SK-N-SH (cell line): ENCODE measurements at regions not wholly inside any gene's neighbourhood (a gene's known extent, or its start where the extent isn't known, plus 50 kb on each side); places are given as distances from the start of the nearest gene placed in this dataset.

ENCODE experiments used
- CTCF ChIA-PET: fragments of 300-600, 350-600 bp; formaldehyde crosslinking; extraction: SDS; loops from one replicate; lab custom pipeline; 2021; lab: Yijun Ruan, JAX
- POLR2A ChIA-PET: fragments of 350-600 bp; sonication (Branson Sonifier 250); formaldehyde crosslinking; extraction: SDS; loops from one replicate; lab custom pipeline; 2020; ENCODE audit warnings: antibody characterized with exemption, inconsistent platforms; lab: Yijun Ruan, JAX
- DNase-seq: peaks from one replicate; pipeline ENCODE4 v3.0.0; 2012
- H2AFZ ChIP-seq: fragments of 200-600 bp; sonication (generic); 2 replicates; pipeline ENCODE4 v1.8.1; 2016; ENCODE audit warnings: antibody characterized with exemption, mild to moderate bottlenecking, low read depth
- H3F3A ChIP-seq: fragments of 200-600 bp; sonication (generic); replicated peaks from 2 replicates; pipeline ENCODE3; 2016; ENCODE audit warnings: antibody characterized with exemption, mild to moderate bottlenecking; ENCODE audit not compliant: insufficient read depth
- H3K27ac ChIP-seq, 2 experiments: fragments of 200-500 bp in 1 of 2; fragments of 200-600 bp in 1 of 2; sonication (Bioruptor generic) in 1 of 2; sonication (generic), shearing (Covaris generic) in 1 of 2; 2 replicates each; pipeline versions ENCODE4 v1.5.1 to v1.6.1; 2014 to 2016; ENCODE audit warnings: low read depth in 2 of 2, inconsistent platforms in 1 of 2, low read length in 1 of 2, mild to moderate bottlenecking in 1 of 2, mixed read lengths in 1 of 2
- H3K27me3 ChIP-seq: fragments of 200-600 bp; sonication (generic), shearing (Covaris generic); 2 replicates; pipeline ENCODE4 v1.6.1; 2016; ENCODE audit warnings: mixed run types; ENCODE audit not compliant: insufficient read depth
- H3K36me3 ChIP-seq, 2 experiments: fragments of 200-500 bp in 1 of 2; fragments of 200-600 bp in 1 of 2; sonication (Bioruptor generic) in 1 of 2; sonication (generic) in 1 of 2; replicated peaks in 1 of 2; 2 replicates each; pipeline versions ENCODE3 to v1.5.1; 2014 to 2016; ENCODE audit warnings: low read length in 1 of 2, mild to moderate bottlenecking in 1 of 2; ENCODE audit not compliant: insufficient read depth in 2 of 2, control insufficient read depth in 1 of 2
- H3K4me1 ChIP-seq, 2 experiments: fragments of 200-500 bp in 1 of 2; fragments of 200-600 bp in 1 of 2; sonication (Bioruptor generic) in 1 of 2; sonication (generic), shearing (Covaris generic) in 1 of 2; 2 replicates each; pipeline versions ENCODE4 v1.5.1 to v1.6.1; 2014 to 2016; ENCODE audit warnings: low read depth in 1 of 2, low read length in 1 of 2, mixed run types in 1 of 2; ENCODE audit not compliant: insufficient read depth in 2 of 2, control insufficient read depth in 1 of 2
- H3K4me2 ChIP-seq: fragments of 200-600 bp; sonication (generic), shearing (Covaris generic); 2 replicates; pipeline ENCODE4 v1.6.1; 2017; ENCODE audit warnings: mixed run types
- H3K4me3 ChIP-seq, 2 experiments: fragments of 200-500 bp in 1 of 2; fragments of 200-600 bp in 1 of 2; sonication (Bioruptor generic) in 1 of 2; sonication (generic), shearing (Covaris generic) in 1 of 2; 2 replicates each; pipeline versions ENCODE4 v1.5.1 to v1.8.1; 2014 to 2016; ENCODE audit warnings: low read depth in 2 of 2, inconsistent platforms in 1 of 2, low read length in 1 of 2, mild to moderate bottlenecking in 1 of 2, mixed read lengths in 1 of 2, moderate library complexity in 1 of 2
- H3K79me2 ChIP-seq: fragments of 200-600 bp; sonication (generic); 2 replicates; pipeline ENCODE4 v1.8.1; 2017; ENCODE audit warnings: mild to moderate bottlenecking; ENCODE audit not compliant: insufficient read depth
- H3K9ac ChIP-seq: fragments of 200-600 bp; sonication (generic); 2 replicates; pipeline ENCODE4 v1.6.1; 2017; ENCODE audit warnings: mixed run types
- H3K9me2 ChIP-seq: fragments of 200-600 bp; sonication (generic); 2 replicates; pipeline ENCODE4 v1.6.1; 2017; ENCODE audit warnings: mixed run types
- H3K9me3 ChIP-seq: fragments of 200-600 bp; sonication (generic); 2 replicates; pipeline ENCODE4 v1.6.1; 2017; ENCODE audit warnings: mixed run types, mild to moderate bottlenecking, moderate library complexity
- H4K20me1 ChIP-seq: fragments of 200-600 bp; sonication (generic); 2 replicates; pipeline ENCODE4 v1.6.1; 2017; ENCODE audit warnings: mild to moderate bottlenecking, mixed run types; ENCODE audit not compliant: insufficient read depth
- CHD2 ChIP-seq: fragments of 150-350 bp; IDR thresholded peaks from 2 replicates; pipeline ENCODE4 v1.6.1; 2018; ENCODE audit warnings: low read length; ENCODE audit not compliant: partially characterized antibody
- FOSL2 ChIP-seq: IDR thresholded peaks from 2 replicates; pipeline ENCODE4 v1.4.0; 2012; ENCODE audit warnings: low read depth, mild to moderate bottlenecking, moderate library complexity, borderline replicate concordance
- FOXJ3 ChIP-seq: sonication (generic); formaldehyde crosslinking; IDR thresholded peaks from 2 replicates; pipeline ENCODE4 v1.5.1; 2020; ENCODE audit warnings: mild to moderate bottlenecking, missing genetic modification reagents
- FOXM1 ChIP-seq: IDR thresholded peaks from 2 replicates; pipeline ENCODE4 v1.4.0; 2012; ENCODE audit warnings: low read depth, mild to moderate bottlenecking
- GABPA ChIP-seq: IDR thresholded peaks from 2 replicates; pipeline ENCODE4 v1.4.0; 2012; ENCODE audit warnings: low read depth, mild to moderate bottlenecking
- GATA2 ChIP-seq: sonication (generic); formaldehyde crosslinking; IDR thresholded peaks from 2 replicates; pipeline ENCODE4 v1.5.0; 2020; ENCODE audit warnings: mild to moderate bottlenecking, missing genetic modification reagents
- JUND ChIP-seq: IDR thresholded peaks from 2 replicates; pipeline ENCODE4 v1.4.0; 2012
- MAX ChIP-seq: IDR thresholded peaks from 2 replicates; pipeline ENCODE4 v1.4.0; 2012; ENCODE audit warnings: low read depth
- MEF2A ChIP-seq: IDR thresholded peaks from 2 replicates; pipeline ENCODE4 v1.4.0; 2012; ENCODE audit warnings: low read depth, borderline replicate concordance
- NRF1 ChIP-seq: IDR thresholded peaks from 2 replicates; pipeline ENCODE4 v1.6.1; 2012; ENCODE audit warnings: low read depth, mild to moderate bottlenecking, low read length
- POLR2AphosphoS5 ChIP-seq: IDR thresholded peaks from 2 replicates; pipeline ENCODE4 v1.6.1; 2012; ENCODE audit warnings: low read depth, low read length
- RAD21 ChIP-seq: IDR thresholded peaks from 2 replicates; pipeline ENCODE4 v1.6.1; 2012; ENCODE audit warnings: mild to moderate bottlenecking, low read length
- RCOR1 ChIP-seq: fragments of 150-350 bp; IDR thresholded peaks from 2 replicates; pipeline ENCODE4 v1.6.1; 2017; ENCODE audit warnings: antibody characterized with exemption, low read length
- SIN3A ChIP-seq: IDR thresholded peaks from 2 replicates; pipeline ENCODE4 v1.6.1; 2012; ENCODE audit warnings: low read depth, mild to moderate bottlenecking, low read length, moderate library complexity, borderline replicate concordance
- SMC3 ChIP-seq: IDR thresholded peaks from 2 replicates; pipeline ENCODE4 v1.6.1; 2012; ENCODE audit warnings: low read depth, low read length, improper control_type of control experiment
- USF2 ChIP-seq: fragments of 150-350 bp; IDR thresholded peaks from 2 replicates; pipeline ENCODE4 v1.6.1; 2017; ENCODE audit warnings: antibody characterized with exemption, low read length, low read depth, borderline replicate concordance
- ZBTB33 ChIP-seq: IDR thresholded peaks from 2 replicates; pipeline ENCODE4 v1.4.0; 2012; ENCODE audit warnings: low read depth, borderline replicate concordance
- WGBS: methylation state at CpG from one replicate; pipeline ENCODE4 v1.1.6; 2017; ENCODE audit warnings: low lambda C conversion rate; 5-methylcytosine and 5-hydroxymethylcytosine counted together

- H3K9me2 ChIP-seq: no peaks in the 10 kb centered on the region
- POLR2A ChIA-PET: no interaction called here
- 57% methylated on average over 3 of the region's 3 CpGs for WGBS
- H3K4me1 ChIP-seq: no peaks in the 10 kb centered on the region
- H3K9ac ChIP-seq: no peak overlapping the region
- H2AFZ ChIP-seq: no peak overlapping the region
- H3K79me2 ChIP-seq: no peaks in the 10 kb centered on the region
- no peak overlapping the region for H3K4me3 ChIP-seq
- no peak for DNase-seq
- no peaks in the 10 kb centered on the region for H3F3A ChIP-seq
- no peaks in the 10 kb centered on the region for H3K9me3 ChIP-seq
- H3K36me3 ChIP-seq: no peaks in the 10 kb centered on the region
- no peaks in the 10 kb centered on the region for H3K27me3 ChIP-seq
- no peak overlapping the region for H3K4me2 ChIP-seq
- no peak for TF ChIP-seq FOSL2
- TF ChIP-seq POLR2AphosphoS5: no peak
- no peak for TF ChIP-seq RCOR1
- no peak for TF ChIP-seq FOXM1
- no peak for TF ChIP-seq MAX
- TF ChIP-seq MEF2A: no peak
- no peak for TF ChIP-seq CHD2
- no peak for TF ChIP-seq USF2
- no peak for TF ChIP-seq ZBTB33
- no peak for TF ChIP-seq GATA2 (CRISPR knock-in tag)
- no peak for TF ChIP-seq FOXJ3 (CRISPR knock-in tag)
- no peak for TF ChIP-seq RAD21
- CTCF ChIA-PET: no interaction called here
- H3K27ac ChIP-seq: no peak overlapping the region
- H4K20me1 ChIP-seq: no peaks in the 10 kb centered on the region
These were observed 1891.6 kb upstream of the PCDH20 start for GRCh38 chr13:63307228-63307627.

- H4K20me1 ChIP-seq: no peaks in the 10 kb centered on the region
- no peak for DNase-seq
- H3K36me3 ChIP-seq: no peaks in the 10 kb centered on the region
- no peaks in the 10 kb centered on the region for H3K79me2 ChIP-seq
- no peaks in the 10 kb centered on the region for H3K9me2 ChIP-seq
- H3K27ac ChIP-seq: no peak overlapping the region
- no peaks in the 10 kb centered on the region for H3K9me3 ChIP-seq
- H3K27me3 ChIP-seq: no peaks in the 10 kb centered on the region
- WGBS: 88% methylated on average over 16 of the region's 40 CpGs
- H3K4me1 ChIP-seq: no peaks in the 10 kb centered on the region
- H3F3A ChIP-seq: no peaks in the 10 kb centered on the region
- H3K4me3 ChIP-seq: no peak overlapping the region
- no peak for TF ChIP-seq FOSL2
- no peak for TF ChIP-seq GABPA
- TF ChIP-seq SIN3A: no peak
- TF ChIP-seq CHD2: no peak
- no peak for TF ChIP-seq FOXM1
- TF ChIP-seq RCOR1: no peak
- no peak for TF ChIP-seq SMC3
- TF ChIP-seq JUND: no peak
- no peak for TF ChIP-seq MEF2A
- TF ChIP-seq USF2: no peak
- no peak for TF ChIP-seq FOXJ3 (CRISPR knock-in tag)
- TF ChIP-seq NRF1: no peak
- no peak overlapping the region for H3K4me2 ChIP-seq
- H3K9ac ChIP-seq: no peak overlapping the region
- no peak overlapping the region for H2AFZ ChIP-seq
- ChIA-PET POLR2A (interaction anchor here (0.6 kb wide), 1 partner anchor 19 kb away, joined by 4 read pairs; no protein-coding TSS in a partner anchor), CTCF (no interaction called here)
These were observed 1890.0 kb upstream of the PCDH20 start for GRCh38 chr13:63305641-63306133.
